ENCODE measurements at regions not wholly inside any gene's neighbourhood (a gene's known extent, or its start where the extent isn't known, plus 50 kb on each side); places are given as distances from the start of the nearest gene placed in this dataset.

DNA sequence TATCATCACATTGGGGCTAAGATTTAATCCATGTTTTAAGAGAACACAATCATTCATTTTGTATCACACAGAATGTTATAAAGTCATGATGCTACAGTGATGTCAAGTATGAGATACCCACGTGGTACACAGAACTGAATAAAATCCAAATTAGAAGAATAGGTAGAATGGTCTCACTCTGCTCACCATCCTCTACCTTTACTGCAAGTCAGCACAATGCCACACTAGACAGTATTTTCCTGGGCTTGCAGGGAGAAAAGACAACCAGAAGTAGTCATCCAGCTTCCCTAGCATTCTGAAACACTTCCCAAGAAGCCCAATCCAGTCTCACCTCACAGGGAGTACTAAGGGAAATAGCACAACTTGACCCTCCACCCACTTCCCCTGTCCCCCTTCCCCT, 856.2 kb upstream of the NRXN1 start:
- TF ChIP-seq EZH2 (IDR thresholded peaks at IDR 0.05; ENCODE audit: borderline replicate concordance) (no peak), EZH2phosphoT487 (IDR thresholded peaks at IDR 0.05; ENCODE audit: low read depth, severe bottlenecking, unreplicated experiment) (no peak)
- TF ChIP-seq, protein P1, sequence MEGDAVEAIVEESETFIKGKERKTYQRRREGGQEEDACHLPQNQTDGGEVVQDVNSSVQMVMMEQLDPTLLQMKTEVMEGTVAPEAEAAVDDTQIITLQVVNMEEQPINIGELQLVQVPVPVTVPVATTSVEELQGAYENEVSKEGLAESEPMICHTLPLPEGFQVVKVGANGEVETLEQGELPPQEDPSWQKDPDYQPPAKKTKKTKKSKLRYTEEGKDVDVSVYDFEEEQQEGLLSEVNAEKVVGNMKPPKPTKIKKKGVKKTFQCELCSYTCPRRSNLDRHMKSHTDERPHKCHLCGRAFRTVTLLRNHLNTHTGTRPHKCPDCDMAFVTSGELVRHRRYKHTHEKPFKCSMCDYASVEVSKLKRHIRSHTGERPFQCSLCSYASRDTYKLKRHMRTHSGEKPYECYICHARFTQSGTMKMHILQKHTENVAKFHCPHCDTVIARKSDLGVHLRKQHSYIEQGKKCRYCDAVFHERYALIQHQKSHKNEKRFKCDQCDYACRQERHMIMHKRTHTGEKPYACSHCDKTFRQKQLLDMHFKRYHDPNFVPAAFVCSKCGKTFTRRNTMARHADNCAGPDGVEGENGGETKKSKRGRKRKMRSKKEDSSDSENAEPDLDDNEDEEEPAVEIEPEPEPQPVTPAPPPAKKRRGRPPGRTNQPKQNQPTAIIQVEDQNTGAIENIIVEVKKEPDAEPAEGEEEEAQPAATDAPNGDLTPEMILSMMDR (IDR thresholded peaks at IDR 0.05; ENCODE audit: poor library complexity) = no peak
- 87% methylated on average over 1 of the region's 1 CpG for WGBS (ENCODE audit: low lambda C conversion rate, missing lambda C conversion rate)

DNA sequence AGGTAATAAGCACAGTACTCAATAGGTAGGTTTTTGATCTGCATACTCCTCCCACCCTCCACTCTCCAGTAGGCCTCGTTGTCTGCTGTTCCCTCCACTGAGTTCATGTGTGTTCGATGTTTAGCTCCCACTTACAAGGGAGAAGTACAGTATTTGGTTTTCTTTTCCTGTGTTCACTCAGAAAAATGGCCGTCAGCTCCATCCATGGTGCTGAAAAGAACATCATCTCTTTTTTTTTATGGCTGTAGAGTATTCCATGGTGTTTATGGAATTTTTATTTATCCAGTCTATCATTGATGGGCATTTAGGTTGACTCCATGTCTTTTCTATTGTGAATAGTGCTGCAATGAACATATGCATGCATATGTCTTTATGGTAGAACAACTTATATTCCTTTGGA, 849.7 kb upstream of the NRXN1 start:
- H3K9me3 ChIP-seq (ENCODE audit: low read depth) = no peaks in the 10 kb centered on the region
- no peak overlapping the region for H3K4me2 ChIP-seq
- no peaks in the 10 kb centered on the region for H3K36me3 ChIP-seq (replicated peaks; ENCODE audit: insufficient read depth, low read depth)
- no peaks in the 10 kb centered on the region for H4K20me1 ChIP-seq (ENCODE audit: insufficient read depth, poor library complexity, severe bottlenecking)
- H3K4me1 ChIP-seq (ENCODE audit: insufficient read depth) = no peaks in the 10 kb centered on the region
- TF ChIP-seq EZH2phosphoT487 (IDR thresholded peaks at IDR 0.05; ENCODE audit: low read depth, severe bottlenecking, unreplicated experiment) = no peak
- no peak for TF ChIP-seq EZH2 (IDR thresholded peaks at IDR 0.05; ENCODE audit: borderline replicate concordance)
- no peak for DNase-seq (ENCODE audit: low spot score)
- no peaks in the 10 kb centered on the region for H3K79me2 ChIP-seq
- no peak overlapping the region for H3K27ac ChIP-seq
- WGBS (ENCODE audit: low lambda C conversion rate, missing lambda C conversion rate) = 89% methylated on average over 3 of the region's 3 CpGs
- no peak overlapping the region for H2AFZ ChIP-seq
- no peaks in the 10 kb centered on the region for H3K27me3 ChIP-seq
- no peak overlapping the region for H3K4me3 ChIP-seq
- no peaks in the 10 kb centered on the region for H3K9me2 ChIP-seq (replicated peaks; ENCODE audit: insufficient read depth)

More for the DNA sequence above, 856.2 kb upstream of the NRXN1 start:
- Histone ChIP-seq H3K4me2 (no peak overlapping the region), H3K9me3 (ENCODE audit: low read depth) (no peaks in the 10 kb centered on the region), H3K27ac (no peak overlapping the region), H3K27me3 (no peaks in the 10 kb centered on the region), H3K9me2 (replicated peaks; ENCODE audit: insufficient read depth) (no peaks in the 10 kb centered on the region), H3K79me2 (no peaks in the 10 kb centered on the region), H3K4me1 (ENCODE audit: insufficient read depth) (no peaks in the 10 kb centered on the region), H4K20me1 (ENCODE audit: insufficient read depth, poor library complexity, severe bottlenecking) (no peaks in the 10 kb centered on the region), H3K36me3 (replicated peaks; ENCODE audit: insufficient read depth, low read depth) (no peaks in the 10 kb centered on the region), H3K4me3 (no peak overlapping the region), H2AFZ (no peak overlapping the region)
- no peak for DNase-seq (ENCODE audit: low spot score)

DNA sequence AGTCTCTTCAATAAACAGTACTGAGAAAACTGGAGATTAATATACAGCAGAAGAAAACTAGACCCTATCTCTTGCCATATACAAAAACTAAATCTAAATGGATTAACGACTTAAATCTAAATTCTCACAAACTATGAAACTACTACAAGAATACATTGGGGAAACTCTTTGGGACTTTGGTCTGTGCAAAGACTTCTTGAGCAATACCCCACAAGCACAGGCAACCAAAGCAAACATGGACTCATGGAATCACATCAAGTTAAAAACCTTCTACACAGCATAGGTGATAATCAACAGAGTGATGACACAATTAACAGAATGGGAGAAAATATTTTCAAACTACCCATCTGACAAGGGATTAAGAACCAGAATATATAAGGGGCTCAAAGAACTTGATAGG, 848.2 kb upstream of the NRXN1 start:
- Histone ChIP-seq H3K79me2 (no peaks in the 10 kb centered on the region), H3K27me3 (no peaks in the 10 kb centered on the region), H2AFZ (no peak overlapping the region), H3K4me3 (no peak overlapping the region), H3K9me3 (ENCODE audit: low read depth) (no peaks in the 10 kb centered on the region), H3K36me3 (replicated peaks; ENCODE audit: insufficient read depth, low read depth) (no peaks in the 10 kb centered on the region), H3K4me2 (no peak overlapping the region), H4K20me1 (ENCODE audit: insufficient read depth, poor library complexity, severe bottlenecking) (no peaks in the 10 kb centered on the region), H3K9me2 (replicated peaks; ENCODE audit: insufficient read depth) (no peaks in the 10 kb centered on the region), H3K4me1 (ENCODE audit: insufficient read depth) (no peaks in the 10 kb centered on the region), H3K27ac (no peak overlapping the region)
- TF ChIP-seq, protein P1 (IDR thresholded peaks at IDR 0.05; ENCODE audit: poor library complexity) = no peak
- TF ChIP-seq EZH2 (IDR thresholded peaks at IDR 0.05; ENCODE audit: borderline replicate concordance) (no peak), EZH2phosphoT487 (IDR thresholded peaks at IDR 0.05; ENCODE audit: low read depth, severe bottlenecking, unreplicated experiment) (no peak)
- DNase-seq (ENCODE audit: low spot score) = no peak
- WGBS (ENCODE audit: low lambda C conversion rate, missing lambda C conversion rate) = 88% methylated on average over 1 of the region's 1 CpG

DNA sequence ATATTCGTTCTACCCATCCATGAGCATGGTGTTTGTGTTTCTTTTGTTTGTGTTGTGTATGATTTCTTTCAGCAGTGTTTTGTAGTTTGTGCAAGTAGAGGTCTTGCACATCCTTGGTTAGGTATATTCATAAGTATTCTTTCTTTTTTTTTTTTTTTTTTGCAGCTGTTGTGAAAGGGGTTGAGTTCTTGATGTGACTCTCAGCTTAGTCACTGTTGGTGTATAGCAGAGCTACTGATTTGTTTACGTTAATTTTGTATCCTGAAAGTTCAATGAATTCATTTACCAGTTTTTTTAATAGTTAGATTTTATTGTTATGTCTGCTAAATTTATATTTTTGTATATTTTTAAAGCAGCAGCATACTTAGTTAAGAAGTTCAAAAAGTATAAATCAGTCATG, 834.4 kb upstream of the NRXN1 start:
- H3K4me2 ChIP-seq = no peak overlapping the region
- H2AFZ ChIP-seq = no peak overlapping the region
- no peaks in the 10 kb centered on the region for H3K79me2 ChIP-seq
- H4K20me1 ChIP-seq (ENCODE audit: insufficient read depth, poor library complexity, severe bottlenecking) = no peaks in the 10 kb centered on the region
- H3K9me3 ChIP-seq (ENCODE audit: low read depth) = no peaks in the 10 kb centered on the region
- H3K4me3 ChIP-seq = no peak overlapping the region
- WGBS (ENCODE audit: low lambda C conversion rate, missing lambda C conversion rate) = 86% methylated on average over 2 of the region's 2 CpGs
- no peaks in the 10 kb centered on the region for H3K9me2 ChIP-seq (replicated peaks; ENCODE audit: insufficient read depth)
- H3K4me1 ChIP-seq (ENCODE audit: insufficient read depth) = no peaks in the 10 kb centered on the region
- DNase-seq (ENCODE audit: low spot score) = no peak
- TF ChIP-seq, protein P1 (IDR thresholded peaks at IDR 0.05; ENCODE audit: poor library complexity) = no peak
- TF ChIP-seq EZH2phosphoT487 (IDR thresholded peaks at IDR 0.05; ENCODE audit: low read depth, severe bottlenecking, unreplicated experiment) (no peak), EZH2 (IDR thresholded peaks at IDR 0.05; ENCODE audit: borderline replicate concordance) (no peak)
- H3K27me3 ChIP-seq = no peaks in the 10 kb centered on the region
- no peak overlapping the region for H3K27ac ChIP-seq
- no peaks in the 10 kb centered on the region for H3K36me3 ChIP-seq (replicated peaks; ENCODE audit: insufficient read depth, low read depth)
